Lower lobe of right lung (tissue), 2 donors: ENCODE measurements at regions not wholly inside any gene's neighbourhood (a gene's known extent, or its start where the extent isn't known, plus 50 kb on each side); places are given as distances from the start of the nearest gene placed in this dataset.
"Not testable (repeated sequence)": the region's sequence is repeated elsewhere in the genome, so short reads cannot be mapped to it uniquely, and the experiment has no call there.

Experiments
- ATAC-seq, 2 donors: fragments of 200-7000 bp; cut with Tn5 transposase; one replicate each; pipeline ENCODE4 v1.9.1; 2020 to 2022; ENCODE audit warnings: mild to moderate bottlenecking in 2 of 2, moderate library complexity in 2 of 2
- DNase-seq: peaks from one replicate; pipeline ENCODE4 v3.0.0-alpha.2; 2020
- H3K27ac ChIP-seq: fragments of 200-600 bp; one replicate; pipeline ENCODE4 v1.8.0; 2022
- H3K27me3 ChIP-seq: fragments of 200-600 bp; one replicate; pipeline ENCODE4 v1.8.0; 2022; ENCODE audit warnings: low read depth
- H3K36me3 ChIP-seq: fragments of 200-600 bp; one replicate; pipeline ENCODE4 v1.8.0; 2022; ENCODE audit warnings: mild to moderate bottlenecking
- H3K4me1 ChIP-seq: fragments of 200-600 bp; one replicate; pipeline ENCODE4 v1.8.0; 2022
- H3K4me3 ChIP-seq: fragments of 200-600 bp; one replicate; pipeline ENCODE4 v1.8.0; 2022; ENCODE audit warnings: mild to moderate bottlenecking
- H3K9me3 ChIP-seq: fragments of 200-600 bp; one replicate; pipeline ENCODE4 v1.8.0; 2022
- CTCF ChIP-seq: fragments of 200-600 bp; IDR thresholded peaks from one replicate; pipeline ENCODE4 v1.8.0; 2022; ENCODE audit warnings: antibody characterized with exemption, mild to moderate bottlenecking
- intact Hi-C: fragments of 100-400 bp; cut with DNase I; formaldehyde crosslinking; loops from one replicate; pipeline ENCODE4 v1.11.0; 2022
- donor health status: DM: no; HTN: yes; CAD: no; lungs with severe emphysema.

GRCh38 chr3:135652388-135652787, 313.1 kb upstream of the PPP2R3A start:
- no peak for TF ChIP-seq CTCF
- H3K36me3 ChIP-seq = no peaks in the 10 kb centered on the region
- no peaks in the 10 kb centered on the region for H3K9me3 ChIP-seq
- intact Hi-C loops = no loop called here
- no peak overlapping the region for H3K4me3 ChIP-seq
- no peaks in the 10 kb centered on the region for H3K4me1 ChIP-seq
- no peaks in the 10 kb centered on the region for H3K27me3 ChIP-seq
- no peak for ATAC-seq
- no peak for DNase-seq
- no peak overlapping the region for H3K27ac ChIP-seq

GRCh38 chr3:135655328-135655727, 310.2 kb upstream of the PPP2R3A start:
- Histone ChIP-seq H3K4me1 (no peaks in the 10 kb centered on the region), H3K27me3 (no peaks in the 10 kb centered on the region), H3K27ac (no peak overlapping the region), H3K4me3 (no peak overlapping the region), H3K36me3 (no peaks in the 10 kb centered on the region), H3K9me3 (no peaks in the 10 kb centered on the region)
- ATAC-seq (no peak), DNase-seq (no peak)
- intact Hi-C loops = no loop called here
- no peak for TF ChIP-seq CTCF

- DNase-seq, intact Hi-C loops, H3K4me3 ChIP-seq, H3K36me3 ChIP-seq, H3K27me3 ChIP-seq, ATAC-seq, H3K9me3 ChIP-seq, H3K27ac ChIP-seq, H3K4me1 ChIP-seq: not testable (repeated sequence)
These were observed 307.1 kb upstream of the PPP2R3A start for GRCh38 chr3:135658451-135658850.

- no peak for ATAC-seq
- Histone ChIP-seq H3K27me3 (no peaks in the 10 kb centered on the region), H3K27ac (no peak overlapping the region), H3K4me1 (no peaks in the 10 kb centered on the region), H3K9me3 (no peaks in the 10 kb centered on the region), H3K36me3 (no peaks in the 10 kb centered on the region), H3K4me3 (no peak overlapping the region)
- no peak for DNase-seq
- no peak for TF ChIP-seq CTCF
- intact Hi-C loops = no loop called here
These were observed 298.5 kb upstream of the PPP2R3A start for GRCh38 chr3:135667061-135667460.

GRCh38 chr3:135674508-135674907, 291.0 kb upstream of the PPP2R3A start:
- Histone ChIP-seq H3K9me3 (no peaks in the 10 kb centered on the region), H3K27me3 (no peaks in the 10 kb centered on the region), H3K4me3 (no peak overlapping the region), H3K27ac (no peak overlapping the region), H3K4me1 (no peaks in the 10 kb centered on the region), H3K36me3 (no peaks in the 10 kb centered on the region)
- intact Hi-C loops = no loop called here
- no peak for ATAC-seq
- TF ChIP-seq CTCF = no peak
- no peak for DNase-seq

- H3K27ac ChIP-seq = no peak overlapping the region
- no peak for TF ChIP-seq CTCF
- H3K4me1 ChIP-seq = no peaks in the 10 kb centered on the region
- no peaks in the 10 kb centered on the region for H3K36me3 ChIP-seq
- no peak for ATAC-seq
- intact Hi-C loops = no loop called here
- H3K4me3 ChIP-seq = no peak overlapping the region
- no peaks in the 10 kb centered on the region for H3K27me3 ChIP-seq
- DNase-seq = no peak
- peaks cover 3% of the 10 kb centered on the region for H3K9me3 ChIP-seq
These were observed 287.1 kb upstream of the PPP2R3A start for GRCh38 chr3:135678386-135678785.
